HS-5 (cell line): ENCODE measurements at regions not wholly inside any gene's neighbourhood (a gene's known extent, or its start where the extent isn't known, plus 50 kb on each side); places are given as distances from the start of the nearest gene placed in this dataset.
"Not testable (repeated sequence)": the region's sequence is repeated elsewhere in the genome, so short reads cannot be mapped to it uniquely, and the experiment has no call there.

Experiments
- DNase-seq: peaks from one replicate; pipeline ENCODE4 v3.0.0-alpha.2; 2012; ENCODE audit warnings: low read depth

DNA sequence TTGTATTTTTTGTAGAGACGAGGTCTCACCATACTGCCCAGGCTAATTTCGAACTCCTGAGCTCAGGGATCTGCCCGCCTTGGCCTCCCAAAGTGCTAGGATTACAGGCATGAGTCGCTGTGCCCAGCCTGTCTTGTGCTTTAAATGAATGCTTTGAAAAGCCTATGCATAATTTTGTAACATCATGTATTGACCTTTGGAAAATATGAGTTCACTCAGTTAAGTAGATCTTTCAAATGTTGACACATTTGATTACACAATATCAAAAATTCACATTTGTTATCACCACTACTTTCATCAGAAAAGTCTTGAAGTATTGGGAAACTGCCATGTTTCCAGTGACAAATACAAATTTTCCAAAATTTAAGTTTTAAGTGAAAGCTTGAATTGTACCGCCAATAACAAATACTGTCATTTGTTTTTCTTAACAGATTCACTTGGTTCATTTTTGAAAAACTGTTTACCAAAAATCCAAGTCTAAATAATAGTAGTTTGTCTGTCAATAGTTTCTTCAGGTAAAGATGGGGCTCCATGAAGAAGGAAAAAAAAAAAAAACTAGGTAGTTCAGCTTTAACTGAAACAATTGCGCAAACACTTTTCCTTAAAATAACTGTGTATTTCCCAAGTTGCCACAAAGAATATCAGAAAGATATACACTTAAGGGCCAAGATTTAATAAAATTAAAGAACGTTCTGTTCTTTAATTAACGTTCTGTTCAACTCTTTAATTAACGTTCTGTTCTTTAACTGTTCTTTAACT, 233.2 kb upstream of the NR5A2 start:
- no peak for DNase-seq

DNA sequence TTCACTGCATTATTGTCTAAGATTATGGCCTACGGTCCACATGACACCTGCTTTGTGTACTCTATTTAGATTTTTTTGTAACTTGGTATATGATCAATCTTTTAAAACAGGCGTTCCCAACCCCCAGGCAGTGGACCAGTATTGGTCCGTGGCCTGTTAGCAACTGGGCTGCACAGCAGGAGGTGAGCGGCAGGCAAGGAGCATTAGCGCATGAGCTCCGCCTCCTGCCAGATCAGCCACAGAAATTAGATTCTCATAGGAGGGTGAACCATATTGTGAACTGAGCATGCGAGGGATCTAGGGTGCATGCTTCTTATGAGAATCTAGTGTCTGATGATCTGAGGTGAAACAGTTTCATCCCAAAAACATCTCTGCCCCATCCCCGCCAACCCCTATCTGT, 228.4 kb upstream of the NR5A2 start:
- DNase-seq: no peak

- DNase-seq: no peak
Measured at GRCh38 chr1:199804526-199804925, 223.0 kb upstream of the NR5A2 start.

GRCh38 chr1:199808110-199808870, 219.2 kb upstream of the NR5A2 start:
- no peak for DNase-seq

DNA sequence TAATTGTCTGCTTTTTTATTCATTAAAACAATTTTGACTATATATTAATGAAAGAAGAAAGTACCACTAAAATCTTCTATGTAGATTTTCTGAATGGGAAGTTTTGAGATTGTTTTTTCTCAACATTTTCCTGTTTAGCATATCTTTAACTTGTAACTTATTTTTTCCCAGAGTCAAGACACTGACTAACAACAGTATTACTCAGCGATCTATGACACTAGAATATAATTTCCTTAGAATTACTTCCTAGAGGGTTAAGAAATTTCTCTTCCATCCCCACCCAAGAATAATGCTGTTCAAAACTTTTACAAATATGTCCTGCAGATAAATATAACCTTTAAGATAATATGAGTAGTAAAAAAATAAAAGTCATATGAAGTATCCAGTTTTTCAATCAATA, 218.2 kb upstream of the NR5A2 start:
- DNase-seq: no peak

DNA sequence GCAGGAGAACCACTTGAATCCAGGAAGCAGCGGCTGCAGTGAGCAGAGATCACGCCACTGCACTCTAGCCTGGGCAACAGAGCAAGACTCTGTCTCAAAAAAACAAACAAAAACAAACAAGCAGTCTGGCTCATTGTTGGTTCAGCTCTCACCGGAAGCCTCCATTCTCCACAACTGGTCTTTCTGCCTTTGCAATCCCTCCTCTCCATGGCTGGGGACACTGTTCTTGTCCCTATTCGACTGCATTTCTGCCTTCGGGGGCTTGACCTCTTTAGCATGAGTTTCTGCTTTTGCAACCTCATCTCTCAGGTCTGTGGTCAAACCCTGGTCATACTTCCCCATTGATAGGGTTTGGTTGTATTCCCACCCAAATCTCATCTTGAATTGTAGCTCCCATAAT, 216.3 kb upstream of the NR5A2 start:
- DNase-seq: no peak

DNA sequence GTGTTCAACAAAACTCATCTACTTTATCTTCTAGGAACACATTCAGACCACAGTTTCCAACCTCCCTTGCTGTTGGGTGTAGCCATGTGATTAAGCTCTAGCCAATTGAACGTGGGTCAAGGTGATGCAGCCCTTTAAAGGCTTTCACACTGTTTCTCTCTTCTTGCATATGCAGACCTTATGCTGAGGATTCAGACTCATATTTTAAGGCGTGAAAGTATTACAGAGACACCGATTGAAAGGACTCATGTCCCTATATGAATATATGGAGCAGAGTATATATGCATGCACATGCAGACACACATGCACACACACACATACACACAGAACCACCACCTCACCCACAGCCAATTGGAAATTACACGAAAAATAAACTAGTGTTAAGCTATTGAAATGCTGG, 214.3 kb upstream of the NR5A2 start:
- DNase-seq: no peak

- DNase-seq: no peak
Measured at GRCh38 chr1:199815947-199816346, 211.6 kb upstream of the NR5A2 start.

DNA sequence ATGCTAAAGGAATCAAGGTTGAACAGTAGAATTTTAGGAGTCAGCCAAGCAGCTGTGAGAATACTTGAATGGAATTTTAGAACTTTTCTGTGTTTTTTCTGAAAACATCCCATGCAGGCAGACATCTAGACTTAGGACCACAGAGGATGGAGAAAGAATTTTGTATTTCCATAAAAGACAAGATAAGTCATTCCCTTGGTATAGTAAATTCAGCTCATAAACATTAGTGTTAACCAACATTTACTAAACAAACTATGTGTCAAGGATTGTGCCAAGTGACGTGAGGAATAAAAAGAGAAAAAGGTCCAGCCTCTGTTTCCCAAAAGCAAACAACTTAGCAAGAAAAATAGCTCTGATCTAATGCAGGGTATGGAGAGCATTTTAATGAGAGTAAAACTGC, 210.2 kb upstream of the NR5A2 start:
- DNase-seq: no peak

DNA sequence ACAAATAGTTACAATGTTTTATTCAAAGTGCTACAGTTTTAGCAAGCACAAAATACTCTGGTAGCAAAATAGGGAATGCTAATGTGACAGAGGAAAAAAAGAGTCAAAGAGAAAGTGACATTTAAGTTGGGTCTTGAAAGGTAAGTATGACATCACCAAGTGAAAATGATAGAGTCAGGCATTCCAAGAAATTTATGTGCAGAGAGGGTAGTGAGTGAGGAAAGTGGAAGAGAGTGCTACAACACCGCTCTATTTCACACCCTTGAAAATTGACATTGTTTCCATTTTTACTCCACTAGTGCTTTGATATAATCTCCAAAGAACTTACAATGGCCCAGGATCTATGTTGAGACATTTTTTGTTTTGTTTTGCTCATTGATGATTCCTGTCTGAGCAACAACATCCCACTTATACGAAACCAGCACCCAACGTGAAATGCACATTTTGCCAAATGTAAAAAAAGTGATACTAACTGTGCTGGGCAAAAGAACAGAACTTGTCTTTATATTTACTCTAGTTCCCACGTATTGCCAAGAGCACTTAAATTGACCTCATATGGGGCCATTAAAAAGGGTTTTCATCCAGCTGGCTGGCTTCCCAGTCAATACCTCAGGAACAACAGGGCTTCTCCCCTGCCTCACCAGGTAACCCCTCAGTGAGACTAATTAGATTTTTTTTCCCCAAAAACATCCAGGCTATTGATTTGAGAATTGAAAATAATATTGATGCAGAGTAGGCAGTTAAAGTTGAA, 206.3 kb upstream of the NR5A2 start:
- DNase-seq: no peak

DNA sequence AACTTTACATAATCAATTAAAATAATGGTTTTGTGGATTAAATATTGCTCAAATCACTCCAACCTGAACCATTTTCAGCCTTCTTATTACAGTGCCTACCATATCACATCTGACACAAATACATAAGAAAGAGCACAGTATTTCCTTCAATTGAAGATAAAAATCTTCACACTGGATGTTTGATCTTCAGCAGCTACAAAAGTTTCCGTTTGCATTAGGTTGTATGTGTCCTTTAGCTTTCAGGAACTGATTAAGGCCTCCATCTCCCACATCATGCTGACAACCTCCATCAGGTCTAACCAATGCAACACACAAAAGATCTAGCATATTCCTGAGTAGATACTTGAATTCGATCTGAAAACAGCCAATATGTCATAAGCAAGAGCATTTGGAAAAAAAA, 195.1 kb upstream of the NR5A2 start:
- no peak for DNase-seq

GRCh38 chr1:199834711-199835110, 192.8 kb upstream of the NR5A2 start:
- DNase-seq: no peak

GRCh38 chr1:199836430-199836829, 191.1 kb upstream of the NR5A2 start:
- no peak for DNase-seq

- no peak for DNase-seq
Measured at GRCh38 chr1:199837321-199837720, 190.2 kb upstream of the NR5A2 start.

DNA sequence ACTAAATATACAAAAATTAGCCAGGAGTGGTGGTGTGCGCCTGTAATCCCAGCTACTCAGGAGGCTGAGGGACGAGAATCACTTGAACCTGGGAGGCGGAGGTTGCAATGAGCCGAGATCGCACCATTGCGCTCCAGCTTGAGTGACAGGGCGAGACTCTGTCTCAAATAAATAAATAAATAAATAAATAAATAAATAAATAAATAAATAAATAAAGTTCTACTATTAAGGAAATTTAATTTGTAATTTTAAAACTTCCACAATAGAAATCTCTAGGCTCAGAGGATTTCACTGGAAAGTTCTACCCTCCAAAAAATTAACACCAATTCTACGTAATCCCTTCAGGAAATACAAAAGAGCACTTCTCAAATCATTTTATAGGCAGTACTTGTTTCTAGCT, 187.9 kb upstream of the NR5A2 start:
- not testable (repeated sequence) for DNase-seq

- DNase-seq: not testable (repeated sequence)
Measured at GRCh38 chr1:199843096-199843495, 184.4 kb upstream of the NR5A2 start.

DNA sequence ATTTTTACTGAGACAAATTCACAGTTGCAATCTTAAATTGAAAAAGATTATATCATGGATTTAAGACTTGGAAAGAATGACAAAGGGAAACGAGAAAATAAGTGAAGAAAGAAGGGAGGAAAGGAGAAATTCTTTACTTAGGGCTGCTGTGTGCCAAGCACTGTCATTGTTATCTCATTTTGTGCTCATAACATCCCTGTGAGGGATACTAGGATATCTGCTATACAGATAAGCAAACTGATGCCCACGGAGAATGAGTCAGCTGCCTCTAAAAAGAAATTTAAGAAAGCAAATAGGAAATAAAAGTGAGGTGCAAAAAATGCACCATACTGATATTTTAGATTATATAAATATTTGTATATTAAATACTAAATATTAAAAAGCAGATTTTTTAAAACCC, 183.6 kb upstream of the NR5A2 start:
- no peak for DNase-seq

- DNase-seq: no peak
Measured at GRCh38 chr1:199847021-199847420, 180.5 kb upstream of the NR5A2 start.

DNA sequence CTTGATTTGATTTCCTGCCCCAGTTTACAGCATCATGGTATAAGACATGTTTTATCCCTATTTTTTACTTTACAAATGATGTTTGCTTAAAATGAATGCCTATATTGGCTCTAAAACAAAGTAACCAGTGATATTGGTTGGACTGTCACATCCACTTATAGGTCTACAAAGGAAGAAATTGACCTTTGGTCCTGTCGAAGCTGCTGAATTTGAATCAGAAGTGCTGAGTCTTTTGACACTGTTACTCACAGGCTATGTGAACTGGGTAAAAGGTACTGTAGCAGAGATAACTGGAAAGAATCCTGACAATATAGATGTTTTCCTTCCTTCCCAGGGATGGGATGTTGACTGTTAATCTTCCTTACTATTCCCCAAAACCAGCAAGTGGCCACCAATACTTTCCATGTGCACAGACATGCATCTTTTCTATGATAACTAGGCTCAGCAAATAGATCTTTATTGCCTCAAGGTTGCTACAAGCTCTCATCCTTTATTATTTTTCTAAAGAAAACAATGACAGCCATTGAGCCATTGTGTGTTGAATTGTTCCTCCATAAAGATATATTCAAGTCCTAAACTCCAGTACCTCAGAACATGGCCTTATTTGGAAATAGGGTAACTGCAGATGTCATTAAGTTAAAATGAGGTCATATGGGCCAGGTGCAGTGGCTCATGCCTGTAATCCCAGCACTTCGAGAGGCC, 175.9 kb upstream of the NR5A2 start:
- DNase-seq: no peak

- no peak for DNase-seq
Measured at GRCh38 chr1:199854686-199855321, 172.7 kb upstream of the NR5A2 start.

- peak; percentile 77 for DNase-seq
Measured at GRCh38 chr1:199855580-199855979, 171.9 kb upstream of the NR5A2 start.
